Vagina (tissue), 2 donors: ENCODE measurements at regions not wholly inside any gene's neighbourhood (a gene's known extent, or its start where the extent isn't known, plus 50 kb on each side); places are given as distances from the start of the nearest gene placed in this dataset.

ENCODE experiments used
- DNase-seq, 2 donors: peaks; one replicate each; pipeline ENCODE4 v3.0.0-alpha.2; 2017; ENCODE audit errors: extremely low spot score in 2 of 2
- H3K27ac ChIP-seq: fragments of 200-600 bp; sonication (generic); one replicate; pipeline ENCODE4 v1.5.1; 2019
- H3K27me3 ChIP-seq: fragments of 200-600 bp; sonication (generic); one replicate; pipeline ENCODE4 v1.5.1; 2019
- H3K36me3 ChIP-seq, 2 donors: fragments of 200-600 bp; sonication (generic); one replicate each; pipeline ENCODE4 v1.5.1; 2017 to 2019
- H3K4me1 ChIP-seq: fragments of 200-600 bp; sonication (generic); one replicate; pipeline ENCODE4 v1.5.1; 2019
- H3K4me3 ChIP-seq, 2 donors: fragments of 200-600 bp; sonication (generic); 1 replicate in 1 of 2; 2 replicates in 1 of 2; pipeline ENCODE4 v1.5.1; 2016 to 2019
- H3K9me3 ChIP-seq: fragments of 200-600 bp; sonication (generic); one replicate; pipeline ENCODE4 v1.5.1; 2019
- CTCF ChIP-seq, 3 experiments: fragments of 450-650 bp in 2 of 3; fragments of 200-600 bp in 1 of 3; sonication (generic) in 1 of 3; IDR thresholded peaks; one replicate each; pipeline ENCODE4 v1.5.1; 2017 to 2019; ENCODE audit warnings: antibody characterized with exemption in 3 of 3, mild to moderate bottlenecking in 2 of 3, moderate library complexity in 2 of 3
- POLR2A ChIP-seq, 2 donors: fragments of 450-650 bp; IDR thresholded peaks; one replicate each; pipeline ENCODE4 v1.6.1; 2017; ENCODE audit warnings: antibody characterized with exemption in 2 of 2, mild to moderate bottlenecking in 2 of 2, moderate library complexity in 2 of 2
- POLR2AphosphoS5 ChIP-seq, 2 donors: sonication (generic); formaldehyde crosslinking; IDR thresholded peaks; one replicate each; pipeline ENCODE4 v1.9.0; 2017; ENCODE audit warnings: antibody characterized with exemption in 2 of 2, mild to moderate bottlenecking in 2 of 2, low read depth in 1 of 2; ENCODE audit not compliant: insufficient read depth in 1 of 2
- intact Hi-C: fragments of 100-400 bp; cut with DNase I; formaldehyde crosslinking; loops from one replicate; pipeline ENCODE4 v1.15.1; 2023

- Histone ChIP-seq H3K4me1 (peaks cover 57% of the 10 kb centered on the region), H3K4me3 (peak overlapping the region; percentile 38 to 85), H3K36me3 (no peaks in the 10 kb centered on the region), H3K9me3 (no peaks in the 10 kb centered on the region), H3K27ac (peak overlapping the region; percentile 100), H3K27me3 (no peaks in the 10 kb centered on the region)
- intact Hi-C loops = no loop called here
- no peak for TF ChIP-seq POLR2AphosphoS5 (IDR thresholded peaks at IDR 0.05; ENCODE audit: insufficient read depth in 1 of 2, low read depth in 1 of 2)
- TF ChIP-seq CTCF (IDR thresholded peaks at IDR 0.05) = no peak
- TF ChIP-seq POLR2A (IDR thresholded peaks at IDR 0.05) = no peak
- DNase-seq = no peak
Measured at GRCh38 chr22:46068181-46068592, 82.1 kb upstream of the PPARA start.

GRCh38 chr22:46068593-46069491 is 81.5 kb upstream of the PPARA start:
- H3K36me3 ChIP-seq = no peaks in the 10 kb centered on the region
- H3K4me1 ChIP-seq = peaks cover 50% of the 10 kb centered on the region
- no peak for DNase-seq
- peak overlapping the region; percentile 100 for H3K27ac ChIP-seq
- TF ChIP-seq CTCF (IDR thresholded peaks at IDR 0.05) (no peak), POLR2AphosphoS5 (IDR thresholded peaks at IDR 0.05; ENCODE audit: insufficient read depth in 1 of 2, low read depth in 1 of 2) (no peak)
- H3K27me3 ChIP-seq = no peaks in the 10 kb centered on the region
- H3K9me3 ChIP-seq = no peaks in the 10 kb centered on the region
- H3K4me3 ChIP-seq = peak overlapping the region; percentile 85 to 95
- intact Hi-C loops = no loop called here

- Histone ChIP-seq H3K4me3 (peak overlapping the region; percentile 85 to 95), H3K27me3 (no peaks in the 10 kb centered on the region), H3K27ac (peak overlapping the region; percentile 100), H3K9me3 (no peaks in the 10 kb centered on the region), H3K36me3 (no peaks in the 10 kb centered on the region), H3K4me1 (peaks cover 46% of the 10 kb centered on the region)
- intact Hi-C loops = loop anchor here (5.0 to 10.0 kb wide), 2 partner anchors 43 to 65 kb away; no protein-coding TSS in a partner anchor
- no peak for TF ChIP-seq CTCF (IDR thresholded peaks at IDR 0.05)
- peak; percentile 88 to 96 for TF ChIP-seq POLR2AphosphoS5 (IDR thresholded peaks at IDR 0.05; ENCODE audit: insufficient read depth in 1 of 2, low read depth in 1 of 2)
- TF ChIP-seq POLR2A (IDR thresholded peaks at IDR 0.05) = peak in 1 of 2 donors; percentile 62
- no peak for DNase-seq
Measured at GRCh38 chr22:46069521-46070214, 80.7 kb upstream of the PPARA start.

DNA sequence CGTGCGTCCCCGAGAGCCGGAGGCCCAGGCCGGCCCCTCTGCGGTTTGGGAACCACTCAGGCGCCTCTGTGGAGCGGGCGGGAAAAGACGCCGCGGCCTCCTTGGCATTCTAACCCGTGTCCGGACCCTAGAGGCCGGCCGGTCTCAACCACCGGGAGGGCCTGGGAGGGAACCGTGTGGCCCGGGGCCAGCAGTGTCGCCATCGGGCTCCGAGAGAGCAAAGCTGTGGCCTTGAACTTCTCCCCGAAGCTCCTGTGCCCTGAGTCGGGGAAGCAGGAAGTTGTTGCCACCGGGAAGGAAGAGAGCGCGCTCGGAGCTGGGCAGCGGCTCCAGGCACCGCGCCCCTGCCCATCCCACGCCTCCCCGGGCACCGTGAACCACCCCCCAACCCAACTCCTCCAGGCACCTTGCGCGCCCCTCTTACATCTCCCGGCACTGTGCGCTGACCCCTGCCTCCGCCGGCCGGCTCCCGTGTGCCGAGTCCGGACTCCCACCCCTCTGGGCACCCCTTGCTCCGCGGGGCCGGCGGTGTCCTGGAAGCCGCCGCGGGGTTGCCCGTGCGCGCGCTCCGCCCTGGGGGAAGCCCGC is 80.0 kb upstream of the PPARA start:
- peak overlapping the region; percentile 100 for H3K27ac ChIP-seq
- no peaks in the 10 kb centered on the region for H3K27me3 ChIP-seq
- intact Hi-C loops = loop anchor here (5.0 to 10.0 kb wide), 2 partner anchors 42 to 66 kb away; no protein-coding TSS in a partner anchor
- no peaks in the 10 kb centered on the region for H3K36me3 ChIP-seq
- peaks cover 46% of the 10 kb centered on the region for H3K4me1 ChIP-seq
- H3K9me3 ChIP-seq = no peaks in the 10 kb centered on the region
- DNase-seq = no peak
- TF ChIP-seq CTCF (IDR thresholded peaks at IDR 0.05) (peak in 1 of 3 experiments; percentile 4), POLR2AphosphoS5 (IDR thresholded peaks at IDR 0.05; ENCODE audit: insufficient read depth in 1 of 2, low read depth in 1 of 2) (peak in 1 of 2 donors; percentile 40), POLR2A (IDR thresholded peaks at IDR 0.05) (no peak)
- H3K4me3 ChIP-seq = peak overlapping the region; percentile 85 to 95
